Adrenal gland (tissue), 5 donors: ENCODE measurements at regions not wholly inside any gene's neighbourhood (a gene's known extent, or its start where the extent isn't known, plus 50 kb on each side); places are given as distances from the start of the nearest gene placed in this dataset.

Experiments used
- POLR2A ChIP-seq, 2 donors: fragments of 450-650 bp; IDR thresholded peaks; one replicate each; pipeline ENCODE4 v1.6.1; 2017; ENCODE audit warnings: antibody characterized with exemption in 2 of 2, mild to moderate bottlenecking in 2 of 2, moderate library complexity in 1 of 2
- TF ChIP-seq, protein P1 (sequence below), 6 experiments: fragments of 450-650 bp in 4 of 6; fragments of 200-600 bp in 2 of 6; sonication (generic) in 1 of 6; IDR thresholded peaks; 1 replicate in 5 of 6; 2 replicates in 1 of 6; pipeline versions ENCODE4 v1.5.1 to v1.8.0; 2016 to 2021; ENCODE audit warnings: antibody characterized with exemption in 6 of 6, mild to moderate bottlenecking in 2 of 6, moderate library complexity in 1 of 6
- donor health status: DM: no; HTN: no; CAD: no.

- TF ChIP-seq, protein P1, sequence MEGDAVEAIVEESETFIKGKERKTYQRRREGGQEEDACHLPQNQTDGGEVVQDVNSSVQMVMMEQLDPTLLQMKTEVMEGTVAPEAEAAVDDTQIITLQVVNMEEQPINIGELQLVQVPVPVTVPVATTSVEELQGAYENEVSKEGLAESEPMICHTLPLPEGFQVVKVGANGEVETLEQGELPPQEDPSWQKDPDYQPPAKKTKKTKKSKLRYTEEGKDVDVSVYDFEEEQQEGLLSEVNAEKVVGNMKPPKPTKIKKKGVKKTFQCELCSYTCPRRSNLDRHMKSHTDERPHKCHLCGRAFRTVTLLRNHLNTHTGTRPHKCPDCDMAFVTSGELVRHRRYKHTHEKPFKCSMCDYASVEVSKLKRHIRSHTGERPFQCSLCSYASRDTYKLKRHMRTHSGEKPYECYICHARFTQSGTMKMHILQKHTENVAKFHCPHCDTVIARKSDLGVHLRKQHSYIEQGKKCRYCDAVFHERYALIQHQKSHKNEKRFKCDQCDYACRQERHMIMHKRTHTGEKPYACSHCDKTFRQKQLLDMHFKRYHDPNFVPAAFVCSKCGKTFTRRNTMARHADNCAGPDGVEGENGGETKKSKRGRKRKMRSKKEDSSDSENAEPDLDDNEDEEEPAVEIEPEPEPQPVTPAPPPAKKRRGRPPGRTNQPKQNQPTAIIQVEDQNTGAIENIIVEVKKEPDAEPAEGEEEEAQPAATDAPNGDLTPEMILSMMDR (IDR thresholded peaks at IDR 0.05) = no peak
- no peak for TF ChIP-seq POLR2A (IDR thresholded peaks at IDR 0.05)
These were observed 78.6 kb upstream of the SLC44A3 start for GRCh38 chr1:94741510-94741909.
